GM21723 (cell line): ENCODE measurements at regions not wholly inside any gene's neighbourhood (a gene's known extent, or its start where the extent isn't known, plus 50 kb on each side); places are given as distances from the start of the nearest gene placed in this dataset.

Source experiments
- ATAC-seq: cut with Tn5 transposase; IDR thresholded peaks from one replicate; pipeline ENCODE4 v1.9.1; 2021; ENCODE audit warnings: mild to moderate bottlenecking, moderate library complexity; ENCODE audit not compliant: unreplicated experiment

- ATAC-seq, result peak; percentile 88
Measured at GRCh38 chr5:124920909-124921666, 174.6 kb upstream of the ZNF608 start.

GRCh38 chr5:124921694-124922093, 175.3 kb upstream of the ZNF608 start:
- ATAC-seq, result peak; percentile 17

GRCh38 chr5:124922255-124922975, 176.0 kb upstream of the ZNF608 start:
- ATAC-seq, result no peak

GRCh38 chr5:124923131-124923530, 176.7 kb upstream of the ZNF608 start:
- no peak for ATAC-seq

- no peak for ATAC-seq
Measured at GRCh38 chr5:124924729-124925128, 178.3 kb upstream of the ZNF608 start.

- no peak for ATAC-seq
Measured at GRCh38 chr5:124927735-124928134, 181.3 kb upstream of the ZNF608 start.

- no peak for ATAC-seq
Measured at GRCh38 chr5:124929000-124929399, 182.6 kb upstream of the ZNF608 start.

GRCh38 chr5:124932791-124933600, 186.6 kb upstream of the ZNF608 start:
- ATAC-seq, result no peak

- peak; percentile 86 for ATAC-seq
Measured at GRCh38 chr5:124935065-124935464, 188.6 kb upstream of the ZNF608 start.

GRCh38 chr5:124936626-124936933, 190.1 kb upstream of the ZNF608 start:
- ATAC-seq, result peak; percentile 63

GRCh38 chr5:124941051-124942049, 194.9 kb upstream of the ZNF608 start:
- no peak for ATAC-seq

GRCh38 chr5:124948062-124948753, 201.8 kb upstream of the ZNF608 start:
- no peak for ATAC-seq

GRCh38 chr5:124948754-124949275, 202.4 kb upstream of the ZNF608 start:
- ATAC-seq, result no peak

GRCh38 chr5:124949862-124950261, 203.4 kb upstream of the ZNF608 start:
- no peak for ATAC-seq

GRCh38 chr5:124951105-124951504, 204.7 kb upstream of the ZNF608 start:
- no peak for ATAC-seq

GRCh38 chr5:124951661-124952060, 205.2 kb upstream of the ZNF608 start:
- ATAC-seq, result peak; percentile 70

- peak; percentile 95 for ATAC-seq
Measured at GRCh38 chr5:124952079-124952478, 205.6 kb upstream of the ZNF608 start.

GRCh38 chr5:124952566-124952965, 206.1 kb upstream of the ZNF608 start:
- ATAC-seq, result peak; percentile 49

- no peak for ATAC-seq
Measured at GRCh38 chr5:124954784-124955183, 208.3 kb upstream of the ZNF608 start.
